ENCODE measurements at regions not wholly inside any gene's neighbourhood (a gene's known extent, or its start where the extent isn't known, plus 50 kb on each side); places are given as distances from the start of the nearest gene placed in this dataset.

GRCh38 chr6:91366781-91367180 is 779.9 kb upstream of the MAP3K7 start:
- DNase-seq (ENCODE audit: low read depth) = no peak

DNA sequence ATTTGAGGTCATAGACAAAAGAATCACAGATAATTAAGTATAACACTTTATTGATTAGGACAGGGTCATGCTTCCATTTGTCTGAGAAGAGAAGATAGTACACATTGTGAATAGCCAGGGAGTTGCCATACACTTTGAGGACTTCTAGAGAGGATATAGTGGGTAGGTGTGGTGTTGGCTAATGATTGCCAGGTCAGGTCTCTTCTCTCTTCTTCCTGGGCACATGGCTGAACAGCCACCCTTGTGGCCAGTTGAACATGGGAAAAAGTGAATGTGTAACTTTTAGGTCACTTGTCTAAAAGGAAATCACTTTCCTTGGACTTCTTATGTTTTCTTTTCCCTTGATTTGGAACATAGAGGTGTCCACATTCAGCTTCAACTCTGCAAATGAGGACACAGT is 772.1 kb upstream of the MAP3K7 start:
- DNase-seq (ENCODE audit: low read depth) = no peak

- DNase-seq (ENCODE audit: low read depth) = no peak
Measured at GRCh38 chr6:91352878-91353277, 766.0 kb upstream of the MAP3K7 start.

DNA sequence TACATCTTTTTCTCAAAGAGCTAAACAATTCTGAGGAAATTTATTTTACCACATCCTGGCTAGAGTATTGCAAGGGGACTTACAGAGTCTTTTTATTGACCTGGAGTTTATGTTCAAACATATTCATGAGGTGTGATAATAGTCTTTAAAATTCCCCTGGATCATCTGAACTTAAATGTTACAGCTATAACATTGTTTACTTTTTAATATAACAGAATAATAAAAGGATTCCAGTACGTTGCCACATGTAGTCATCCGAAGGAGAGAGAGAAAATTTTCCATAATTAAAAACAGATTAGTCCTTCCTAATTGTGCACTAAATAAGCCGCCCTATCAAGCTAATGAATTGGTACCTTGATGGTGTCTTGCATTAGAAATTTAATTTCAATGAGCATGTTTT is 765.4 kb upstream of the MAP3K7 start:
- DNase-seq (ENCODE audit: low read depth) = no peak

- DNase-seq (ENCODE audit: low read depth) = no peak
Measured at GRCh38 chr6:91350146-91350908, 763.5 kb upstream of the MAP3K7 start.

DNA sequence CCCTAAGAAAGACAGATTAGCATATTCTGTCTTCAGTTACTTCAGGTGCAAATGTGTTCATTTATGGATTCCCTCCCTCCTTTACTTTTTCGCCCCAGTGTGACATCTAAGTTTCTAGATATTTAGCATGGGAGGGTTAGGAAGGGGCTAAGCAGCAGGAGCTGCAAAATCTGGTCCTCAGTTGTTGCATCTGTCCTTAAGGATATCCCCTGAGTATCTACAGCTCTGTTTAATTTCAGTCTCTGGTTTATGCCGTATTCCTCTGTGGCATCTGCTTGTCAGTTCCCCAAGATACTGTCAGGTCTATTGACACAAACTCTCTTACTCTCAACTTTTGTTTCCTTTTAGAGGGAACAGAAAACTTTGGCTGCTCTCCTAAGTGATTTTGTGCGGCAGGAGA is 754.6 kb upstream of the MAP3K7 start:
- DNase-seq (ENCODE audit: low read depth) = no peak

DNA sequence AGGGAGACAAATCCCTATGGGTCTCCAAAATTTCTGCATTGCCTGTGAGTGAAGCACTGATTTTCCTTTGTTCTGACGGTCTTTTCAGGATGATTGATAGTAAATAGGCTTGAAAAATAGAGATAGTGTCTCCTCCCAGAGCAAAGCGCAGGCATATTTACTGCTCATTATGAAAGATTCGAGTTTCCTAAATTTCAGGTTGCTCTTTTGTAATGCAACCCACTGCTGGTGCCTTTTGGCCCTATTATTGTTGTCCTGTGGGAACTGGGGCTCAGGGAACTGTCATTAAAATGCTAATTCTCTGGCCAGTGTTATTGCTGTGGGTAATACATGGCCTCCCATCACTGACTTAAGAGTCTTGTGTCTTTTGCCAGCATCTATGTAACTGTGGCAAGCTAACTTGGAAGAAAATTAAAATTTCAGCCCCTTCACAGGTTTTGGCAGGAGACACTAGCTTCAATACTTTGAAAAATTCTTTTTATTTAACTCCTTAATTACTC is 754.1 kb upstream of the MAP3K7 start:
- DNase-seq (ENCODE audit: low read depth) = no peak

- DNase-seq (ENCODE audit: low read depth) = no peak
Measured at GRCh38 chr6:91337967-91338366, 751.1 kb upstream of the MAP3K7 start.

- DNase-seq (ENCODE audit: low read depth) = no peak
Measured at GRCh38 chr6:91330896-91331295, 744.0 kb upstream of the MAP3K7 start.

- no peak for DNase-seq (ENCODE audit: low read depth)
Measured at GRCh38 chr6:91328241-91328640, 741.4 kb upstream of the MAP3K7 start.

DNA sequence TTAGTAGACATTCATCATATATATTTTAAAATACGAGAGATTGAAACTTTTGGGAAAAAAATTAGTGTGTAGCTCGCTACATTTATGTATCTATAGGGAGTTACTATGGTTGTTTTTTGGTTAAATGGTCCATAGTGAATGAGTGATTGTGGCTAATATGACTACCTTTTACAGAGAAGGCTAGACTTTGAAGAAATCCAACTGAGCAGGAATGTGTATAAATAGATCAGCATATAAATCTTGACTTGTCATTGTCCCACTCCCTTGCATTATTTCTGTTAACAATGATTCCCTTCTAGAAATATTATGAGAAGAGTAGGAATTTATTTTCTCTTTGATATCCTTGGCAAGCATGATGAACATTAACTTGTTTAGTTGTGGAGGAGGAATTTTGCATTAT is 737.8 kb upstream of the MAP3K7 start:
- DNase-seq (ENCODE audit: low read depth) = no peak

GRCh38 chr6:91317984-91318383 is 731.1 kb upstream of the MAP3K7 start:
- DNase-seq (ENCODE audit: low read depth) = no peak

- no peak for DNase-seq (ENCODE audit: low read depth)
Measured at GRCh38 chr6:91317247-91317835, 730.5 kb upstream of the MAP3K7 start.

DNA sequence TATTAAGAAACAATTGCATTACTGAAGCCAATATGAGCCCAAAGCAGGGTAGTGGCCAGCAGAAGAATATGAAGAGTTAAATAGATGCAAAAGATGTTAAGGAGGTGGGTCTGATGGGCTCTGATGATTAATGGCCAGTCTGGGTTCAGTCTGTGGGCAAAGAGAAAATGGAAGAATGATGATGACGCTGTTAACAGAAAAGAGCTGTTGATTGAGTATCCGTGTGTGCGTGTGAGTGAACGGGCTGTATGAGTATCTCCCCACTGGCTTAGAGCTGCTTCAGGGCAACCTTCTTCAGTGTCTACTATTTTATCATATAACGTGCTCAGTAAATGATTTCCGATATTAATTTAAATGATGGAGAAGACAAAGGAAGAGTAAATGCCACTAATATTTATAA is 723.3 kb upstream of the MAP3K7 start:
- DNase-seq (ENCODE audit: low read depth) = no peak

- DNase-seq (ENCODE audit: low read depth) = no peak
Measured at GRCh38 chr6:91305755-91306154, 718.9 kb upstream of the MAP3K7 start.

DNA sequence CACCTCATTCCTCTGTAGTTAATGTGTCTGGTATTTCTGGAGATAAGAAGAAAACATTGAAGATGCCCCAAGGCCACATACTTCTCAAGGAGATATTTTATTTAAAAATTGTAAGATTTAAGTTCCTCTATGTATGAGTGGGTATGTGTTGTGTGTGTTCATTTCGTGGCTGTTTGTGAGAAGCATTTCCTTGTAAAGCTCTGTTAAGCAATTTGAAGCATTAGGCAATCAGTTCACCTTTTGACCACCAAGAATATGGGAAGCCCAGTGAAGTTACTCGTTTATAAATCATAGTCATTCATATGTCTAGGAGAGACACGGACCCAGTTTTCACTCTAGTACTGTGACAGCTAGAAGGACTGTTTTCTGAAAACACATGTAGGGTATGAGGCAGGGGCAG is 717.6 kb upstream of the MAP3K7 start:
- no peak for DNase-seq (ENCODE audit: low read depth)

DNA sequence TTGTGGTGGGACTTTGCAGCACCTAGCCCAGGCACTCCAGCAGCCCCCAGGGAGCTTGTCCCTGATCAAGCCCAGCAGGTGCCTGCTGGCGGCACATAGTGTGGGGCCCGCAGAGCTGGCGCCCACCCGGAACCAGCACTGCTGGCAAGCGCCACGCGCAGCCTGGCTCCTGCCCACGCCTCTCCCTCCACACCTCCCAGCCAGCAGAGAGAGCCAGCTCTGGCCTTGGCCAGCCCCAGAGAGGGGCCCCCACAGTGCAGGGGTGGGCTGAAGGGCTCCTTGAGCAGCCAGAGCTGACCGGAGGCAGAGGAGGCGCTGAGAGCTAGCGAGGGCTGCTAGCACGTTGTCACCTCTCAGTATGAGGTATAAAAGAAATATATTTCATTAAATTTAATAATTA is 716.5 kb upstream of the MAP3K7 start:
- DNase-seq (ENCODE audit: low read depth) = no peak

DNA sequence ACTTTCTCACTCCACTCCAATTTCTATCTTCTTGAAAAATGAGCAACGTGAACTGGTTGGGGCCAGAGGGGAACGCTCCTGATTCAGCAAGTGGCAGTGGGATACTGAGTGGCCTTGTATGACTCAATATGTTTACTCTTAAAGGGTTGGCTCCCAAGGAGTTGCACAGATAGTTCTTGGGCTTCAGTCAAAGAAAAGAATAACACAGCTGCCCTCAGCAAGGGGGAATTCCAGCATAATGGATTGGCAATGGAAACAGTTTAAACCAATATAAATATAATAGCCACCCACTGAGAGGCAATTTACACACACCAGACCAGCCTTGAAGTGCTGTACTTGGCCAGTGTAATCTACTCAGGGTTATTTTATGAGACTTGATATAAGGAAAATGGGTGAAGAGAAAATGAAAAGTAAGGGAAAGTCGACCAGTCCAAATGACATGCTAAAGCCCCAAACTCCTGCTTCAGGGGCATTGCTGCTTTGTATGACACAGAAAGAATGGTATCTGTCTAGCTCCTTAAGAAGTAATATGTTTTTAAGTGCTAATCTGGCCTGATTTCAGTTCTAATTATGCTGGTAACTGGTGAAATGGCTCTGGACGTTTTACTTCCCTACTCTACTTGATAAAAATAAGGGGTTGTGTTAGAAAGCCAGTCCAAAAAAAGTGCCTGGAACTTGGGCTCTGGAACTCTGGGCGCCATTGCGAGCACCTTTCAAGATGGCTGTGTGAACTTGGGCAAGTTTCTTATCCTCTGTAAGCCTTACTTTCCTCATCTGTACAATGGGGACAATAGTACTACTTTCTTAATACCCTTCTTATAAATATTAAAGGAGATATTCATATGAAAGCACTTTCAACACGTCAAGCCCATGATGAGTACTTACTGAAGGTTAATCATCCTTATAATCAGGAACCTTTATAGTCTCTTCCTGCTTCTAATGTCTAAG is 712.9 kb upstream of the MAP3K7 start:
- DNase-seq (ENCODE audit: low read depth) = no peak

DNA sequence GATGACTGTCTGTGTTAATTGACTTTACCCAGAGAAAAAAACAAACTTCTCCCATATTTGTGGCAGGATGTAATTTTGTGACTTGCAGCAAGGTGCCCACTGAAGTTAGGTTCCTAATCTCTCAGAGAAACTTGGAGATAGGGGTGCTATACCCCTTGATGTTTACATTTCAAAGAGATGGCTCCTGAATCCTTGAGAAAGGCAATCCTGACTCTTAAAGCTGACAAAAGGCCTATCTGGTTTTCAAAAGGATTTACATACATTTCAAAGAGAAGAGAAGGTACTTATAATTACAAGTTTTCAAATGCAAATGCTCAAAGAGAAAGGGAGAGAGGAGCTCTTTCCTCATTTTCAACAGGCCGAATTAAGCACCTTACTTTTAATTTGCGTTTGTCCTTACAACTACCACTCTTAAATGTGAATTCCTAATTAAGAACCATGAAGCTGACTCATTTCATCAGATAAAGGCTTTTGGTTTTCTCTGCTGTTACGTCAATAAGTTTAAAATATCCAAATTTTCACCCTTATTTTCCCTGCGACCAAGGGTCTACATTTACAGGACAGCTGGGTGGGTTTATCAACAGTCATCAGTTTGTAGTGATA is 711.8 kb upstream of the MAP3K7 start:
- no peak for DNase-seq (ENCODE audit: low read depth)

GRCh38 chr6:91293395-91293794 is 706.5 kb upstream of the MAP3K7 start:
- no peak for DNase-seq (ENCODE audit: low read depth)

- no peak for DNase-seq (ENCODE audit: low read depth)
Measured at GRCh38 chr6:91291071-91291470, 704.2 kb upstream of the MAP3K7 start.

GRCh38 chr6:91288741-91289140 is 701.9 kb upstream of the MAP3K7 start:
- no peak for DNase-seq (ENCODE audit: low read depth)

Data from HS-5 (cell line).